Right lobe of liver (tissue), 4 donors: ENCODE measurements at regions not wholly inside any gene's neighbourhood (a gene's known extent, or its start where the extent isn't known, plus 50 kb on each side); places are given as distances from the start of the nearest gene placed in this dataset.

Source experiments
- POLR2A ChIP-seq: fragments of 450-650 bp; IDR thresholded peaks from one replicate; pipeline ENCODE4 v1.6.1; 2017; ENCODE audit warnings: antibody characterized with exemption, mild to moderate bottlenecking
- TF ChIP-seq, protein P1 (sequence below), 4 donors: fragments of 200-600 bp in 3 of 4; fragments of 450-650 bp in 1 of 4; IDR thresholded peaks; one replicate each; pipeline versions ENCODE4 v1.5.1 to v1.8.0; 2016 to 2022; ENCODE audit warnings: antibody characterized with exemption in 4 of 4, mild to moderate bottlenecking in 2 of 4
- donor health status: DM: no; HTN: no; CAD: no.
- donor health status: DM: no; HTN: no; CAD: no.
- donor health status: DM: no; HTN: yes; CAD: no.

DNA sequence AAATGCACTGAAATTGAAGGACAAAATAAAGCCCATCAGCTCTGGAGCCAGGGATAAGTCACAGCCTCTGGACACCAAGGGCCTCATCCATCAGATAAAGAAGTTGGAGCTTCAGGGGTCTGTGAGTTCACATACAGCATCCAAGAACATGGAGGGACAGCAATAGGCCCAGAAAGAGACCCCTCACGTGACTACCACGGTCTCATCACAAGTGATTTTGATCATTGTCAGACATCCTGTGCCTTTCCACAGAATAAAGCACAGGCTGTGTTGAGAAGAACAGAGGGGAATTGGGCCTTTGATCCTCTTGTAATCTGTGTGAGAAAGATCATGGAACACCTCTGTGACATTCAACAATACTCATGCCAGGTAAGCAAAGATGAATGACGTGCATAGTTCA, 65.2 kb upstream of the CTAGE1 start:
- no peak for TF ChIP-seq POLR2A
- TF ChIP-seq, protein P1, sequence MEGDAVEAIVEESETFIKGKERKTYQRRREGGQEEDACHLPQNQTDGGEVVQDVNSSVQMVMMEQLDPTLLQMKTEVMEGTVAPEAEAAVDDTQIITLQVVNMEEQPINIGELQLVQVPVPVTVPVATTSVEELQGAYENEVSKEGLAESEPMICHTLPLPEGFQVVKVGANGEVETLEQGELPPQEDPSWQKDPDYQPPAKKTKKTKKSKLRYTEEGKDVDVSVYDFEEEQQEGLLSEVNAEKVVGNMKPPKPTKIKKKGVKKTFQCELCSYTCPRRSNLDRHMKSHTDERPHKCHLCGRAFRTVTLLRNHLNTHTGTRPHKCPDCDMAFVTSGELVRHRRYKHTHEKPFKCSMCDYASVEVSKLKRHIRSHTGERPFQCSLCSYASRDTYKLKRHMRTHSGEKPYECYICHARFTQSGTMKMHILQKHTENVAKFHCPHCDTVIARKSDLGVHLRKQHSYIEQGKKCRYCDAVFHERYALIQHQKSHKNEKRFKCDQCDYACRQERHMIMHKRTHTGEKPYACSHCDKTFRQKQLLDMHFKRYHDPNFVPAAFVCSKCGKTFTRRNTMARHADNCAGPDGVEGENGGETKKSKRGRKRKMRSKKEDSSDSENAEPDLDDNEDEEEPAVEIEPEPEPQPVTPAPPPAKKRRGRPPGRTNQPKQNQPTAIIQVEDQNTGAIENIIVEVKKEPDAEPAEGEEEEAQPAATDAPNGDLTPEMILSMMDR (IDR thresholded peaks at IDR 0.05): no peak
